Transverse colon (tissue), 4 donors: ENCODE measurements at regions not wholly inside any gene's neighbourhood (a gene's known extent, or its start where the extent isn't known, plus 50 kb on each side); places are given as distances from the start of the nearest gene placed in this dataset.

Experiments used
- DNase-seq: peaks from one replicate; pipeline ENCODE4 v3.0.0-alpha.2; 2019
- H3K27ac ChIP-seq, 4 donors: fragments of 200-600 bp; sonication (generic); 2 replicates each; pipeline ENCODE4 v1.5.1; 2016 to 2018; ENCODE audit warnings: inconsistent platforms in 4 of 4
- H3K27me3 ChIP-seq: fragments of 200-600 bp; sonication (generic); 2 replicates; pipeline ENCODE4 v1.5.1; 2017; ENCODE audit warnings: inconsistent platforms
- H3K36me3 ChIP-seq, 4 donors: fragments of 200-600 bp; sonication (generic); 2 replicates each; pipeline ENCODE4 v1.5.1; 2017 to 2019; ENCODE audit warnings: inconsistent platforms in 4 of 4
- H3K4me1 ChIP-seq, 4 donors: fragments of 200-600 bp; sonication (generic); 2 replicates each; pipeline ENCODE4 v1.5.1; 2017 to 2020; ENCODE audit warnings: inconsistent platforms in 4 of 4
- H3K4me3 ChIP-seq, 4 donors: fragments of 200-600 bp; sonication (generic); 1 replicate in 1 of 4; 2 replicates in 3 of 4; pipeline versions ENCODE4 v1.5.1 to v1.6.1; 2017 to 2019; ENCODE audit warnings: inconsistent platforms in 4 of 4
- H3K9me3 ChIP-seq, 2 donors: fragments of 200-600 bp; sonication (generic); 2 replicates each; pipeline ENCODE4 v1.5.1; 2017 to 2019; ENCODE audit warnings: inconsistent platforms in 2 of 2
- CTCF ChIP-seq, 5 experiments: fragments of 200-600 bp in 3 of 5; fragments of 450-650 bp in 2 of 5; sonication (generic) in 3 of 5; IDR thresholded peaks; 1 replicate in 2 of 5; 2 replicates in 3 of 5; pipeline ENCODE4 v1.5.1; 2016 to 2017; ENCODE audit warnings: antibody characterized with exemption in 5 of 5, inconsistent platforms in 3 of 5, mild to moderate bottlenecking in 2 of 5, moderate library complexity in 1 of 5
- EP300 ChIP-seq: sonication (generic); formaldehyde crosslinking; IDR thresholded peaks from one replicate; pipeline ENCODE4 v1.6.1; 2017; ENCODE audit warnings: antibody characterized with exemption, low read depth
- POLR2A ChIP-seq: fragments of 450-650 bp; IDR thresholded peaks from one replicate; pipeline ENCODE4 v1.6.1; 2016; ENCODE audit warnings: antibody characterized with exemption, mild to moderate bottlenecking, moderate library complexity
- POLR2AphosphoS5 ChIP-seq, 3 donors: sonication (generic); formaldehyde crosslinking; IDR thresholded peaks; one replicate each; pipeline ENCODE4 v1.6.1; 2016; ENCODE audit warnings: antibody characterized with exemption in 3 of 3
- WGBS, 2 donors: methylation state at CpG; one replicate each; pipeline ENCODE4 v1.1.5; 2018; ENCODE audit warnings: low coverage in 1 of 2; 5-methylcytosine and 5-hydroxymethylcytosine counted together
- in situ Hi-C, 4 donors: fragments of 200-750 bp; cut with MboI; loops; one replicate each; pipeline versions ENCODE4 v1.15.0 to v1.15.1; 2017; ENCODE audit warnings: low sequenced_read_pairs in 3 of 4, low pct_ligation_motif_present in 1 of 4, low pct_unique_long_range_greater_than_20kb in 1 of 4
- intact Hi-C: fragments of 100-400 bp; cut with DNase I; formaldehyde crosslinking; loops from one replicate; pipeline ENCODE4 v1.15.1; 2023; ENCODE audit warnings: low total_unique reads

- DNase-seq: no peak
These were observed 733.1 kb downstream of the TYW1 start for GRCh38 chr7:67729771-67730170.

DNA sequence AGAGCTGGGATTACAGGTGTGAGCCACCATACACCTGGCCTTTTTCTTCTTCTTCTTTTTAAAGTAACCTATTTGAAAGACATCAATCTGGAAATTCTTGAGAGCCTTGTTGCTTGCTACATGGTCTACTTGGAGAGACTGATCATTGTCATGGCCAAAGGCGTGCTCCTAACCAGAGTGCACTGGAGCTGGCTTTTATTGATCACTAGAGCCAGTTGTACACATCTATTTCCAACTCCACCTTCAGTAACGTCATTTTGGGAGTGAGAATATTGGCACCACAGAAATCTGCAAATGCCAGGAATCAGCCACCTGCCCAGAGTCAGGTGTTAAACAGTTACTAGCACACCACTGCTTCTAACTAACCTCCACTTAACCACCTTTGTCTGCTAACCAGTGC is 735.1 kb downstream of the TYW1 start:
- intact Hi-C loops: no loop called here
- 43 to 54% methylated on average over 1 to 2 of the region's 2 CpGs for WGBS, 2 donors
- Histone ChIP-seq H3K27ac (no peak overlapping the region), H3K9me3 (no peaks in the 10 kb centered on the region), H3K36me3 (no peaks in the 10 kb centered on the region), H3K4me1 (no peaks in the 10 kb centered on the region), H3K27me3 (no peaks in the 10 kb centered on the region), H3K4me3 (no peak overlapping the region)
- in situ Hi-C loops: no loop called here
- no peak for TF ChIP-seq POLR2A
- no peak for TF ChIP-seq CTCF (IDR thresholded peaks at IDR 0.05)
- no peak for TF ChIP-seq POLR2AphosphoS5 (IDR thresholded peaks at IDR 0.05)
- no peak for TF ChIP-seq EP300
- no peak for DNase-seq

More at GRCh38 chr7:67729771-67730170, 733.1 kb downstream of the TYW1 start:
- Histone ChIP-seq H3K4me3 (no peak overlapping the region), H3K4me1 (no peaks in the 10 kb centered on the region), H3K36me3 (no peaks in the 10 kb centered on the region), H3K27ac (no peak overlapping the region), H3K9me3 (no peaks in the 10 kb centered on the region), H3K27me3 (no peaks in the 10 kb centered on the region)
- intact Hi-C loops (no loop called here), in situ Hi-C loops (no loop called here)
- WGBS, 2 donors: 56 to 58% methylated on average over 3 to 7 of the region's 7 CpGs
- TF ChIP-seq EP300 (no peak), POLR2AphosphoS5 (IDR thresholded peaks at IDR 0.05) (no peak), CTCF (IDR thresholded peaks at IDR 0.05) (no peak), POLR2A (no peak)

DNA sequence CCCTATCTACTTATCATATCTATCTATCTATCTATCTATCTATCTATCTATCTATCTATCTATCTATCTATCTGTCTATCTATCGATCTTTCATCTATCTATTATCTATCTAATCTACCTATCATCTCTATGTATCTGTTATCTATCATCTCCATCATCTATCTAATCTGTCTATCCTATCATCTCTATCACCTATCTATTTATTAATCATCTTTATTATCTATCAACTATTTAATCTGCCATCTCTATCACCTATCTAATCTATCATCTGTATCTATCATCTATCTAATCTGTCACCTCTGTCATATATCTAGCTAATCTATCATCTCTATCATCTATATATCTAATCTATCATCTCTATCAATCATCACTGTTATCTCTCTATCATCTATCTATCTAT is 736.3 kb downstream of the TYW1 start:
- DNase-seq: no peak
- Histone ChIP-seq H3K9me3 (no peaks in the 10 kb centered on the region), H3K36me3 (no peaks in the 10 kb centered on the region), H3K27ac (no peak overlapping the region), H3K4me1 (no peaks in the 10 kb centered on the region), H3K27me3 (no peaks in the 10 kb centered on the region), H3K4me3 (no peak overlapping the region)
- in situ Hi-C loops (no loop called here), intact Hi-C loops (no loop called here)
- WGBS, 2 donors: 80 to 92% methylated on average over 1 of the region's 1 CpG
- TF ChIP-seq CTCF (IDR thresholded peaks at IDR 0.05) (no peak), POLR2AphosphoS5 (IDR thresholded peaks at IDR 0.05) (no peak), POLR2A (no peak), EP300 (no peak)

- H3K27ac ChIP-seq: no peak overlapping the region
- WGBS, 2 donors: 65 to 80% methylated on average over 1 to 3 of the region's 3 CpGs
These were observed 741.5 kb downstream of the TYW1 start for GRCh38 chr7:67738145-67738544.

More at GRCh38 chr7:67738145-67738544, 741.5 kb downstream of the TYW1 start:
- no peak overlapping the region for H3K4me3 ChIP-seq
- DNase-seq: no peak
- no peaks in the 10 kb centered on the region for H3K4me1 ChIP-seq
- in situ Hi-C loops: no loop called here
- intact Hi-C loops: no loop called here
- no peaks in the 10 kb centered on the region for H3K9me3 ChIP-seq
- H3K27me3 ChIP-seq: no peaks in the 10 kb centered on the region
- TF ChIP-seq EP300 (no peak), POLR2AphosphoS5 (IDR thresholded peaks at IDR 0.05) (no peak), POLR2A (no peak), CTCF (IDR thresholded peaks at IDR 0.05) (no peak)
- H3K36me3 ChIP-seq: no peaks in the 10 kb centered on the region
